Right lobe of liver (tissue), 6 donors: ENCODE measurements at regions not wholly inside any gene's neighbourhood (a gene's known extent, or its start where the extent isn't known, plus 50 kb on each side); places are given as distances from the start of the nearest gene placed in this dataset.

Experiments
- ATAC-seq, 4 donors: fragments of 200-7000 bp; cut with Tn5 transposase; one replicate each; pipeline ENCODE4 v1.9.1; 2020; ENCODE audit warnings: mild to moderate bottlenecking in 4 of 4, moderate library complexity in 4 of 4
- DNase-seq, 3 donors: peaks; one replicate each; pipeline ENCODE4 v3.0.0-alpha.2; 2020
- H3K27ac ChIP-seq, 3 donors: fragments of 200-600 bp; one replicate each; pipeline ENCODE4 v1.8.0; 2022
- H3K27me3 ChIP-seq, 2 donors: fragments of 200-600 bp; one replicate each; pipeline ENCODE4 v1.8.0; 2022
- H3K36me3 ChIP-seq, 4 donors: fragments of 200-600 bp; sonication (generic) in 1 of 4; one replicate each; pipeline versions ENCODE4 v1.5.1 to v1.8.0; 2017 to 2022; ENCODE audit warnings: control low read depth in 1 of 4
- H3K4me1 ChIP-seq, 4 donors: fragments of 200-600 bp; sonication (generic) in 1 of 4; one replicate each; pipeline versions ENCODE4 v1.5.1 to v1.8.0; 2017 to 2022; ENCODE audit warnings: control low read depth in 1 of 4
- H3K4me3 ChIP-seq, 3 donors: fragments of 200-600 bp; one replicate each; pipeline ENCODE4 v1.8.0; 2022
- H3K9me3 ChIP-seq, 4 donors: fragments of 200-600 bp; sonication (generic) in 1 of 4; one replicate each; pipeline versions ENCODE4 v1.5.1 to v1.8.0; 2017 to 2022; ENCODE audit warnings: control low read depth in 1 of 4
- POLR2A ChIP-seq: fragments of 450-650 bp; IDR thresholded peaks from one replicate; pipeline ENCODE4 v1.6.1; 2017; ENCODE audit warnings: antibody characterized with exemption, mild to moderate bottlenecking
- WGBS: methylation state at CpG from one replicate; pipeline ENCODE4 v1.1.6; 2018; ENCODE audit warnings: low coverage, low lambda C conversion rate; ENCODE audit not compliant: insufficient coverage; ENCODE audit errors: missing lambda C conversion rate; 5-methylcytosine and 5-hydroxymethylcytosine counted together
- intact Hi-C, 2 donors: fragments of 100-400 bp; cut with DNase I; formaldehyde crosslinking; loops; one replicate each; pipeline versions ENCODE4 v1.11.2 to v1.14.1; 2022
- TF ChIP-seq, protein P1 (sequence below), 4 donors: fragments of 200-600 bp in 3 of 4; fragments of 450-650 bp in 1 of 4; IDR thresholded peaks; one replicate each; pipeline versions ENCODE4 v1.5.1 to v1.8.0; 2016 to 2022; ENCODE audit warnings: antibody characterized with exemption in 4 of 4, mild to moderate bottlenecking in 2 of 4
- donor health status: DM: no; HTN: yes; CAD: no.
- donor health status: DM: no; HTN: no; CAD: no.
- donor health status: DM: no; HTN: no; CAD: no.
- donor health status: DM: no; HTN: yes; CAD: no.
- donor health status: DM: no; HTN: yes; CAD: no.

DNA sequence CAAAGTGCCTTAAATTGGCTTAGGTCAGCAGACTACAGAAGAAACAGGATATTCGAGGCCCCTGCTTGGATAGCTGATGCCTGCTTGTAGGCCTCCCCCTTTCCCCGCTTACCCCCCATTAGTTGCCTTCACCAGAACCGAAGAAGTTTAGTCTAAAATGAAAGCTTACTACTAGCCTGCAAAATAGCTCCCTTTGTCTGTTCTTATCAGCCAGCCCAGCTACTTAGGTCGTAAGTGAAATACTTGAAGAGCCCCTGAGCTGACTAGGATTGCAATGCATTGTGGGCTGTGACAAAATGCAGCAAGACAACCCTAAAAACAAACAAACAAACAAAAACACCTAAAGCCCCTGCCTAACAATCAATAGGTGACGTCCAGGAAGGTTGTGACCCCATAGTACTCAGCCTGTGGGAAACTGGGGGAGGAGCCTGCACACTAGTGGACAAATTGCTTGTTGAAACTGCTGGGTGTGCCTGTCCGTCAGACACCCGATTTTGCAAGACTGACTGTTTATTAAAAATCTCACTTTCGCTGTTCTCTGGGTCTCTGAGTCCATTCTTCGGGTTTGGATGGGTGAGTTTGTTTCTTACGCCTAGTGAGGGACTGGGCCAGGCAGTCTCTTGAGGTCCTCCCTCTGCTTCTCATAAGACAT, 105.0 kb upstream of the DUSP22 start:
- no peaks in the 10 kb centered on the region for H3K36me3 ChIP-seq
- H3K4me3 ChIP-seq, result no peak overlapping the region
- H3K4me1 ChIP-seq, result no peaks in the 10 kb centered on the region
- ATAC-seq, result peak; percentile 41 to 53 (median 48)
- 47% methylated on average over 10 of the region's 10 CpGs for WGBS
- DNase-seq, result no peak
- intact Hi-C loops, result no loop called here
- H3K27me3 ChIP-seq, result no peaks in the 10 kb centered on the region
- no peaks in the 10 kb centered on the region for H3K9me3 ChIP-seq
- TF ChIP-seq POLR2A, result no peak
- TF ChIP-seq, protein P1, sequence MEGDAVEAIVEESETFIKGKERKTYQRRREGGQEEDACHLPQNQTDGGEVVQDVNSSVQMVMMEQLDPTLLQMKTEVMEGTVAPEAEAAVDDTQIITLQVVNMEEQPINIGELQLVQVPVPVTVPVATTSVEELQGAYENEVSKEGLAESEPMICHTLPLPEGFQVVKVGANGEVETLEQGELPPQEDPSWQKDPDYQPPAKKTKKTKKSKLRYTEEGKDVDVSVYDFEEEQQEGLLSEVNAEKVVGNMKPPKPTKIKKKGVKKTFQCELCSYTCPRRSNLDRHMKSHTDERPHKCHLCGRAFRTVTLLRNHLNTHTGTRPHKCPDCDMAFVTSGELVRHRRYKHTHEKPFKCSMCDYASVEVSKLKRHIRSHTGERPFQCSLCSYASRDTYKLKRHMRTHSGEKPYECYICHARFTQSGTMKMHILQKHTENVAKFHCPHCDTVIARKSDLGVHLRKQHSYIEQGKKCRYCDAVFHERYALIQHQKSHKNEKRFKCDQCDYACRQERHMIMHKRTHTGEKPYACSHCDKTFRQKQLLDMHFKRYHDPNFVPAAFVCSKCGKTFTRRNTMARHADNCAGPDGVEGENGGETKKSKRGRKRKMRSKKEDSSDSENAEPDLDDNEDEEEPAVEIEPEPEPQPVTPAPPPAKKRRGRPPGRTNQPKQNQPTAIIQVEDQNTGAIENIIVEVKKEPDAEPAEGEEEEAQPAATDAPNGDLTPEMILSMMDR (IDR thresholded peaks at IDR 0.05), result no peak
- H3K27ac ChIP-seq, result no peak overlapping the region

DNA sequence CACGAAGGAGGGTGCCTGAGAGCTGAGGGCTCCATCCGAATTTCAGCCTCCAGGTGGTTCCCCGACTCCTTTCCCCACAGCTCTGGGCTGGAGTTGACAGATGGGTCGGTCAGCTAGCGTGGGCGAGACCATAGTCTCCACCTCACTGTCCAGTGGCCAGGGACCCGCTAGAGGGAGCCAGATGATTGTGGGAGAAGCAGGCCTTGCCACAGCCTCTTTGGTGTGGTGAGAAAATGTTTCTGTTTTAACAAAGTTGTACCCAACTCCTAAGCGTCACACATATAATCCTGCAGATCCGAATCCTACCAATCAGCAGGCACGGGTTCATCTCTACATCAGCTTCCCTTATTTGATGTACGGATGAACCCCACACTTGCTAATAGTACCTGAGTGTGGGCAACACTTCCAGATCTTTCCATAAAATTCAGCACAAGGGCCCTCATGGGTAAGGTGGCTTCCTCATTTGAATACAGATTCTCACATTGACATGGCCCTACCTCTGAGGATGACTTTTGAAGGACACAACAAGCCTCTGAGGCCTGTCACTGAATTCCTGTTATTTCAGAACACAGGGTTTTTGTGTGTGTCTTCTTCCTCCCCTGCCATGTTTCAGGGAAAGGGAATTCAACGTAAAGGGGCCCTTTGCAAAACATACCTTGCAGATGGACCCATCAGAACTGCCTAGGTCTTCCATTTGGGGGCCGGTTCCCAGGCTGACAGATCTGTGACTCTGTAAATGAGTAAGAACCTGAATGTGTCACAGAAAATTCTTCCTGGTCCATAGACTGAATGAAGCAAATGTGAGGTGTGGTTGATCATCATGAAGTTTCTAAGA, 103.2 kb upstream of the DUSP22 start:
- 25% methylated on average over 9 of the region's 13 CpGs for WGBS
- TF ChIP-seq, protein P1 (IDR thresholded peaks at IDR 0.05), result peak; percentile 77 to 90 (median 88)
- TF ChIP-seq POLR2A, result no peak
- Histone ChIP-seq H3K36me3 (no peaks in the 10 kb centered on the region), H3K4me1 (no peaks in the 10 kb centered on the region), H3K27ac (no peak overlapping the region), H3K9me3 (no peaks in the 10 kb centered on the region), H3K27me3 (no peaks in the 10 kb centered on the region), H3K4me3 (no peak overlapping the region)
- DNase-seq (peak; percentile 82 to 85 (median 85)), ATAC-seq (peak; percentile 93 to 95 (median 95))
- intact Hi-C loops, result no loop called here

DNA sequence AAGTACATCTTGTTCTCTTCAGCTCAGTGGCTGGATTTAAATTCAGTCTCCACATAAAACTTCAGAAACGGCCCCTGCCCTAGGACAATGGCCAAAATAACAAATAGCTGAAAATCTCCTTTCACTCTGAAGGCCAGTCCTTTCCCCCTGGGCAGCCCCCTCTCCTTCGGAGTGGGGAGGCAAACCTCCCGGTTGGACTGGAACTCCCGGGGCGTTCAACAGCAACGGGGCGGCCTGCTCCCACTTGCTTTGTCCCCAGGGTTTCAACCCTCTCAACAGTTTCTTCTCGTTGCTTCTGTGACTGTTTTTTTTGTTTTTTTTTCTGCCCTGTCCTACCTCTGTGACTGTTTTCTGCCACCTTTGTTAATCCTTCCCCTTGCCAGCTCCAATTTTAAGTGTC, 102.6 kb upstream of the DUSP22 start:
- Histone ChIP-seq H3K4me3 (no peak overlapping the region), H3K36me3 (no peaks in the 10 kb centered on the region), H3K27me3 (no peaks in the 10 kb centered on the region), H3K4me1 (no peaks in the 10 kb centered on the region), H3K9me3 (no peaks in the 10 kb centered on the region), H3K27ac (no peak overlapping the region)
- DNase-seq, result no peak
- intact Hi-C loops, result no loop called here
- ATAC-seq, result no peak
- TF ChIP-seq POLR2A, result no peak
- TF ChIP-seq, protein P1 (IDR thresholded peaks at IDR 0.05), result no peak
- 78% methylated on average over 6 of the region's 8 CpGs for WGBS

DNA sequence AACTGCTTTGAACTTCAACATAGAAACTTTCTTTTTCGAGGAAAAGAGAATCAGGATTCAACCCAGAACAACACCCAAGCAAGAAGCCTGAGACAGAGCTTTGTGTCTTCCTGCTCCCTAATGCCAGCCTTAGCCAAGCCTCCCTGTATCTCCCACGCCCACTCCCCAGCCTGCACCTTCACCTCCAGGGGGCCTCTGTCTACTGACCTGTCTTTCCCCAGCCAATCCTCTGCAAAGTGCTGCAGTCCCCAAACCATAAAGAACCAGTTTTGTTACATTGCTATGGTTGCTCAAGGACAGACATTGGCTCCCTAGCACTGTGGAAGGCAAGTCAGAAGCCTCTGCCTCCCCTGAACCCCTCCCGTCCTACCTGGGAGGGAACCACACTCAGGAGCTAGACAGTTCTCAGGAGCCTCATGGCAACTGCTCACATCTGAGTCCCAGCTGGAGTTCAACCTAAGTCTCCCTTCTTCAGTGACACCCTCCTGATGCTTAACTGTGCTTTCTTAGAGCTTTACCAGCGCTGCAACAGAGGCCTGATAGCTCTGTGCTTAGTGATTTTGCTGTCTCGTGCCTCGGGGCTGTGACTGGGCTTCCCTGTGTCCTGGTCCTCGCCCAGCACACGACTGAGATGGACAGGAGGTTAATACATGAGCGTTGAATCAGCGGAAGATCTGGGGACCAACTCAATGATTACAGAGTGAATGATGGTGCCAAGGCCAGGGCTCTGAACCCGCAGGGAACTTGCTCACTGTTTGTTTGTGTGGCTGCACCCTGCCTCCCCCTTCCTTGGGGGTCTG, 101.5 kb upstream of the DUSP22 start:
- no peak overlapping the region for H3K27ac ChIP-seq
- no peak for DNase-seq

More for the DNA sequence above, 101.5 kb upstream of the DUSP22 start:
- Histone ChIP-seq H3K4me3 (no peak overlapping the region), H3K36me3 (no peaks in the 10 kb centered on the region), H3K27me3 (no peaks in the 10 kb centered on the region), H3K4me1 (no peaks in the 10 kb centered on the region), H3K9me3 (no peaks in the 10 kb centered on the region)
- 81% methylated on average over 6 of the region's 11 CpGs for WGBS
- intact Hi-C loops, result no loop called here
- ATAC-seq, result no peak
- no peak for TF ChIP-seq POLR2A
- TF ChIP-seq, protein P1 (IDR thresholded peaks at IDR 0.05), result no peak
